Natural killer cell treated with Interleukin-12 subunit alpha and Interleukin-12 subunit beta and Interleukin-15 and Interleukin-18, amount 100 ng/mL, for 72 hours (primary cell): ENCODE measurements at regions not wholly inside any gene's neighbourhood (a gene's known extent, or its start where the extent isn't known, plus 50 kb on each side); places are given as distances from the start of the nearest gene placed in this dataset.
"Not testable (repeated sequence)": the region's sequence is repeated elsewhere in the genome, so short reads cannot be mapped to it uniquely, and the experiment has no call there.

Experiments
- ATAC-seq, 2 donors: fragments of 150-1000 bp; cut with Tn5 transposase in 1 of 2; sonication (Bioruptor Pico), chemical (Tn5 transposase) in 1 of 2; 2 replicates each; pipeline ENCODE4 v1.10.0; 2021
- DNase-seq: peaks from one replicate; pipeline ENCODE4 v3.0.0; 2022; ENCODE audit warnings: low spot score
- H3K27ac Mint-ChIP-seq, 2 donors: 1 replicate in 1 of 2; 2 replicates in 1 of 2; pipeline ENCODE4 v1.8.0; 2022; ENCODE audit warnings: mixed read lengths in 2 of 2, mild to moderate bottlenecking in 1 of 2, moderate library complexity in 1 of 2
- H3K27me3 Mint-ChIP-seq, 2 donors: 1 replicate in 1 of 2; 2 replicates in 1 of 2; pipeline ENCODE4 v1.8.0; 2022; ENCODE audit warnings: mixed read lengths in 2 of 2
- H3K36me3 Mint-ChIP-seq: one replicate; pipeline ENCODE4 v1.8.0; 2022; ENCODE audit warnings: mixed read lengths
- H3K4me1 Mint-ChIP-seq, 2 donors: 1 replicate in 1 of 2; 2 replicates in 1 of 2; pipeline ENCODE4 v1.8.0; 2022; ENCODE audit warnings: low read depth in 2 of 2, mixed read lengths in 2 of 2, mild to moderate bottlenecking in 1 of 2
- H3K4me3 Mint-ChIP-seq: one replicate; pipeline ENCODE4 v1.8.0; 2022; ENCODE audit warnings: mixed read lengths
- H3K9me3 Mint-ChIP-seq: 2 replicates; pipeline ENCODE4 v1.8.0; 2022; ENCODE audit warnings: mixed read lengths

DNA sequence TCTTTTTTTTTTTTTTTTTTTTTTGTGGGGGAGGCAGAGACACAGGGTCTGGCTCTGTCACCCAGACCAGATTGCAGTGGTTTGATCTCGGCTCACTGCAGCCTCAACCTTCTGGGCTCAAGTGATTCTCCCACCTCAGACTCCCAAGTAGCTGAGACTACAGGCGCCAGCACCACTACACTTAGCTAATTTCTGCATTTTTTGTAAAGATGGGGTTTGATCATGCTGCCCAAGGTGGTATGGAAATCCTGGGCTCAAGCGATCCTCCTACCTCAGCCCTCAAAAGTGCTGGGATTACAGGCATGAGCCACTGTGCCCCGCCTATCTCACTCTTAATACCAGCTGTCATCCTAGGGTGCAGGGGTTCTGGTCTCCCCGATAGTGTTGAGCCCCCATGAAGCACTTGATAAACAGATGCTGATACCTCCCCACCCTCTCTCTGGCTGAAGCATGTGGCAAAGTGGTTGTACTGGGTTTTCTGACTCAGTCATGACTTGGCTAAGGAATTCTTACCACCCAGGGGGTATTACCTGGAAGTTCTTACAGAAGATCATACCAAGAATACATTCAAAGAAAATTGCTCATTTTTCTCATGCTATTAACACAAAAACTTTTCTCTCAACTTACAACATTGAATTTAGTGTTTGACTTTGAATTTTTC lies 110.2 kb upstream of the DAPK1 start:
- H3K27ac Mint-ChIP-seq = no peak overlapping the region
- peaks cover 15 to 27% of the 10 kb centered on the region in 2 donors for H3K27me3 Mint-ChIP-seq
- no peaks in the 10 kb centered on the region for H3K4me1 Mint-ChIP-seq
- no peaks in the 10 kb centered on the region for H3K36me3 Mint-ChIP-seq
- no peak overlapping the region for H3K4me3 Mint-ChIP-seq
- ATAC-seq (no peak), DNase-seq (no peak)
- H3K9me3 Mint-ChIP-seq = no peaks in the 10 kb centered on the region

GRCh38 chr9:87388708-87389107 lies 109.0 kb upstream of the DAPK1 start:
- not testable (repeated sequence) for H3K36me3 Mint-ChIP-seq, H3K4me1 Mint-ChIP-seq, H3K9me3 Mint-ChIP-seq, ATAC-seq, H3K4me3 Mint-ChIP-seq, DNase-seq, H3K27ac Mint-ChIP-seq
- peaks cover 14 to 28% of the 10 kb centered on the region in 2 donors for H3K27me3 Mint-ChIP-seq

DNA sequence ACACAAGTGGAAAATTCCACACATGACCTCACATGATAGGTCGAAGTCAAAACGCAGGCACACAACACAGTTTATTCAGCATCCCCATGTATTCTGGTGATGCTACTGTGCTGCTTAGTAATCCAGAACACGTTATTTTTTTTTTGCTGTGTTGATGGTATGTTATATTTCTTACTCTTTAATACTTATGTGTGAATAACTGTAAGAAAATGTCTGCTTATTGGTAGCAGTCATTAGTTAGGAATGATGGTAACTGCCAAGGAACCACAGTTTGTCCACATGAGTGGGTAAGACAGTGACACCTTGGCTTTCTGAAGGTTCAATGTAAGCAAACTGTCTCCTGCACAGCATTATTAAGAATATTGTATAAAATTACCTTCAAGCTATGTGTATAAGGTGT lies 107.7 kb upstream of the DAPK1 start:
- H3K4me3 Mint-ChIP-seq = no peak overlapping the region
- ATAC-seq (no peak), DNase-seq (no peak)
- no peaks in the 10 kb centered on the region for H3K9me3 Mint-ChIP-seq
- no peaks in the 10 kb centered on the region for H3K36me3 Mint-ChIP-seq
- H3K27ac Mint-ChIP-seq = no peak overlapping the region
- peaks cover 13 to 28% of the 10 kb centered on the region in 2 donors for H3K27me3 Mint-ChIP-seq
- no peaks in the 10 kb centered on the region for H3K4me1 Mint-ChIP-seq

- ATAC-seq (no peak), DNase-seq (no peak)
- H3K4me3 Mint-ChIP-seq = no peak overlapping the region
- peaks cover 14 to 28% of the 10 kb centered on the region in 2 donors for H3K27me3 Mint-ChIP-seq
- no peak overlapping the region for H3K27ac Mint-ChIP-seq
- no peaks in the 10 kb centered on the region for H3K9me3 Mint-ChIP-seq
- H3K4me1 Mint-ChIP-seq = no peaks in the 10 kb centered on the region
- H3K36me3 Mint-ChIP-seq = no peaks in the 10 kb centered on the region
Measured at GRCh38 chr9:87390361-87390760, 107.3 kb upstream of the DAPK1 start.

DNA sequence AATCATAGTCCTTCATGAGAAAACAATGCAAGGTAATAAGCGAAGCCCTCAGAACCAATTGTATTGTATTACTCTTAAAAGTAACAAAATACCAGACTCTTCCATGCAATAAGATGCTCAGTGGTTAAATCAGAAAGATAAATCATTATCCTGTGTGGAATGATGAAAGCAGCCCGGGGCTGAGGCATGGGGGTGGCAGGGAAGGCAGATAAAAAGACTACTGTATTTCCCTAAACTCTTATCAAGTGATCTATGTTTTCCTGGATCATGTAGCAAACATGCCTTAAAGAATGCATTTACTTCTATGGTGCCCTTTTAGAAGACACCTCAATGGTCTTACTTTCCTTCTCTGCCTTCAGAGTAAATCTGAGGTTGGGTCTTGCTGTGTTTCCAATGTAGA lies 105.6 kb upstream of the DAPK1 start:
- Mint-ChIP-seq H3K4me1 (no peaks in the 10 kb centered on the region), H3K27me3 (peaks cover 9 to 18% of the 10 kb centered on the region in 2 donors), H3K27ac (no peak overlapping the region), H3K9me3 (no peaks in the 10 kb centered on the region), H3K4me3 (no peak overlapping the region), H3K36me3 (no peaks in the 10 kb centered on the region)
- no peak for DNase-seq
- ATAC-seq = no peak

DNA sequence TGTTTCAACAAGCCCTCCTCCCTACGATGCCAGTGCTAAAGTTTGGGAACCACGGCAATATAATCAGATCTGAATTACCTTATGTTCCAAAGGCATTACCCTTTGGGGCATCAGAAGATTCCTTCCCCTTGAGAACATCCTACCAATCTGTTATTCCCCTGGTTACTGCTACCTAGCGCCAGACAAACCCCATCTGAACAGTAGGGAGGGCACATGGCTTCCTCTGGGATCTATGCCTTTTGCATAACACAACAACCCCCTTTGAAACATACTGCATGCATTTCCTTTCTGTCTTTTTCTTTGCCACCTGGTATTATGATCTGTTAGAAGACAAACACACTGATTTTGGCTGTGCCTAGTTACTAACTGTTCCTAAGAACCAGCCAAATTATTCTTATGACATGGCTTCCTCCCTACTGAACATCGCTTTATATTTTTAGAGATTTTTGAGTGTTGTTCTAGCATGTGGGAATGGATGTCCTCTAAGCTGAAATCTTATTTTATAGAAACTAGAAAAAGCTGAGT lies 103.9 kb upstream of the DAPK1 start:
- no peak overlapping the region for H3K27ac Mint-ChIP-seq
- no peak overlapping the region for H3K4me3 Mint-ChIP-seq
- no peaks in the 10 kb centered on the region for H3K4me1 Mint-ChIP-seq
- DNase-seq = no peak
- H3K27me3 Mint-ChIP-seq = peaks cover 9 to 18% of the 10 kb centered on the region in 2 donors
- ATAC-seq = no peak
- no peaks in the 10 kb centered on the region for H3K36me3 Mint-ChIP-seq
- H3K9me3 Mint-ChIP-seq = no peaks in the 10 kb centered on the region

GRCh38 chr9:87395804-87396479 lies 101.7 kb upstream of the DAPK1 start:
- DNase-seq = no peak
- H3K9me3 Mint-ChIP-seq = no peaks in the 10 kb centered on the region
- no peak overlapping the region for H3K4me3 Mint-ChIP-seq
- no peaks in the 10 kb centered on the region for H3K4me1 Mint-ChIP-seq
- ATAC-seq = no peak
- H3K27me3 Mint-ChIP-seq = peaks cover 8 to 19% of the 10 kb centered on the region in 2 donors
- no peak overlapping the region for H3K27ac Mint-ChIP-seq
- no peaks in the 10 kb centered on the region for H3K36me3 Mint-ChIP-seq

GRCh38 chr9:87401681-87402080 lies 96.0 kb upstream of the DAPK1 start:
- peaks cover 5 to 21% of the 10 kb centered on the region in 2 donors for H3K27me3 Mint-ChIP-seq
- no peak for ATAC-seq
- H3K4me3 Mint-ChIP-seq = no peak overlapping the region
- no peak overlapping the region for H3K27ac Mint-ChIP-seq
- H3K36me3 Mint-ChIP-seq = no peaks in the 10 kb centered on the region
- no peaks in the 10 kb centered on the region for H3K9me3 Mint-ChIP-seq
- no peaks in the 10 kb centered on the region for H3K4me1 Mint-ChIP-seq
- no peak for DNase-seq

GRCh38 chr9:87402537-87402936 lies 95.1 kb upstream of the DAPK1 start:
- Mint-ChIP-seq H3K27me3 (peaks cover 5 to 21% of the 10 kb centered on the region in 2 donors), H3K36me3 (no peaks in the 10 kb centered on the region), H3K4me3 (no peak overlapping the region), H3K4me1 (no peaks in the 10 kb centered on the region), H3K9me3 (no peaks in the 10 kb centered on the region), H3K27ac (no peak overlapping the region)
- no peak for ATAC-seq
- no peak for DNase-seq

- Mint-ChIP-seq H3K9me3 (no peaks in the 10 kb centered on the region), H3K27me3 (peaks cover 5 to 19% of the 10 kb centered on the region in 2 donors), H3K4me1 (no peaks in the 10 kb centered on the region), H3K36me3 (no peaks in the 10 kb centered on the region), H3K4me3 (no peak overlapping the region), H3K27ac (no peak overlapping the region)
- DNase-seq = no peak
- no peak for ATAC-seq
Measured at GRCh38 chr9:87405677-87406542, 91.8 kb upstream of the DAPK1 start.

DNA sequence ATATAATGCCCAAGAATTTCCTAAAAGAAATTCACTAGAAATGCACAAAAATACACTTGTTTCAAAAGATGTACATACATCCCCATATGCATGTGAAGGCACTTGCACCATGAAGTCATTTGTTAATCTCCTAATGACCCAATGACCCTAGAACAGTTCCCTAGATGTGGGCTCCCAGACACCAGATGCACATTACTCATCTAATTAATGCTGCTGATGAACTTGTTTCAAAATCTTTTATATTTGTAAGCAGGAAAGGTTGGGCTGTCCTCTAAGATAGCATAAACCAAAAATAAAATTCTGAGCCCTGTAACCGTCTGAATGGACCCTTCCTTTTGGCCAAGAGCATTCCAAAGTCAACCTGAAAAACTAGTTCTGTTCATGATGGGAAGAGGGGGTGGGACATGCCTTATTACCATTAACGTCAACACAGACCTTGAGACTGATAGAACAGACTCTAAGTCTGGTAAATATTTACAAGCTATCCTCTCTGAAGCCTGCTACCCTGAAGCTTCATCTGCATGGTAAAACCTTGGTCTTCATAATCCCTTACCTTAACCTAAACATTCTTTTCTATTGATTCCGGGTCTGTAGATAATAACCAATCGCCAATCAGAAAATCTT lies 91.0 kb upstream of the DAPK1 start:
- DNase-seq (no peak), ATAC-seq (no peak)
- Mint-ChIP-seq H3K4me3 (no peak overlapping the region), H3K9me3 (no peaks in the 10 kb centered on the region), H3K27ac (no peak overlapping the region), H3K27me3 (peaks cover 7 to 26% of the 10 kb centered on the region in 2 donors), H3K4me1 (no peaks in the 10 kb centered on the region), H3K36me3 (no peaks in the 10 kb centered on the region)

DNA sequence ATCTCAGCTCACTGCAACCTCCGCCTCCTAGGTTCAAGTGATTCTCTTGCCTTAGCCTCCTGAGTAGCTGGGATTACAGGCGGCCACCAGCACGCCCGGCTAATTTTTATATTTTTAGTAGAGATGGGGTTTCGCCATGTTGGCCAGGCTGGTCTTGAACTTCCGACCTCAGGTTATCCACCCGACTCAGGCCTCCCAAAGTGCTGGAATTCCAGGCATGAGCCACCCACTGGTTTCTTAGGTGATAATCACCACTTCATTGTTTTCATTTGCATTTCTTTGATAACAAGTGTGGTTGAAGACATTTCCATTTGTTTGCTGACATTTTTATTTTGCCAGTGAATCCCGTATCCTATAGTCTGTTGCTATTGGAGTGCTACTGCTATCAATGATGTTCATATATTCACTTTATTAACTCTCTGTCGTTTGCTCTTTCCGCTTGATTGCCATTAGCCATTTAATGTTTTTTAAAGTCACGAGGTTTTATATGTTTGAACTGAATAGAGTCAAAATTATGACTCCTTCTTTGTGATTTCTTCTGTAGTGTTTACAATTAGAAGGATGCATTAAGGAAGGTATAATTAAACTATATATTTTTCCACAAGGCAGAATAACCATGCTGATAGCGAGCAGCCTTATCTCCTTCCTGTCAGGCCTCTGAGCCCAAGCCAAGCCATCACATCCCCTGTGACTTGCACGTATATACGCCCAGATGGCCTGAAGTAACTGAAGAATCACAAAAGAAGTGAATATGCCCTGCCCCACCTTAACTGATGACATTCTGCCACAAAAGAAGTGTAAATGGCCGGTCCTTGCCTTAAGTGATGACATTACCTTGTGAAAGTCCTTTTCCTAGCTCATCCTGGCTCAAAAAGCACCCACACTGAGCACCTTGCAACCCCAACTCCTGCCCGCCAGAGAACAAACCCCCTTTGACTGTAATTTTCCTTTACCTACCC lies 87.3 kb upstream of the DAPK1 start:
- peaks cover 7 to 17% of the 10 kb centered on the region in 2 donors for H3K27me3 Mint-ChIP-seq
- not testable (repeated sequence) for ATAC-seq, H3K27ac Mint-ChIP-seq, DNase-seq, H3K9me3 Mint-ChIP-seq, H3K36me3 Mint-ChIP-seq, H3K4me3 Mint-ChIP-seq, H3K4me1 Mint-ChIP-seq

DNA sequence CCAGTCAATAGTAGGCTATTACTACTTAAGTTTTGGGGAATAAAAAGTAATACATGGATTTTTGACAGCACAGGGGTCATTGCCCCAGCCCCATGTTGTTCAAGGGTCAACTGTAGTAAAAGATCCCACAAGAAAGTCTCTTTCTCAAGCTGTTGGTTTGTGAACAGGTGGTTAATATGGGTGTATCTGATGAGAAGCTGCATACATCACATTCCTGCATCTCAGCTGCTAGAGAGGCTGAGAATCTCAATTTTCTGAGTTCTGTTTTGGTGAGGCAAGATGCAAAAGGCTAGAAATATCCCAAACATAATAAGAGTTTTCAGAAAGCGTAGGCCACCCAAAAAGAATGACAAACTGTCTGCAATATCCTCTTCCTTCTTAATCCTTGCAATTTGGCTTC lies 76.8 kb upstream of the DAPK1 start:
- Mint-ChIP-seq H3K27ac (no peak overlapping the region), H3K4me1 (peaks cover 0 to 4% of the 10 kb centered on the region in 2 donors), H3K27me3 (peaks cover 0 to 7% of the 10 kb centered on the region in 2 donors), H3K9me3 (no peaks in the 10 kb centered on the region), H3K4me3 (no peak overlapping the region), H3K36me3 (no peaks in the 10 kb centered on the region)
- DNase-seq = no peak
- no peak for ATAC-seq
